H9 (cell line): ENCODE measurements at regions not wholly inside any gene's neighbourhood (a gene's known extent, or its start where the extent isn't known, plus 50 kb on each side); places are given as distances from the start of the nearest gene placed in this dataset.

Source experiments
- DNase-seq: peaks from one replicate; pipeline ENCODE4 v3.0.0-alpha.2; 2017
- H2AFZ ChIP-seq: one replicate; pipeline ENCODE4 v1.6.1; 2013; ENCODE audit warnings: mild to moderate bottlenecking, low read length, control low read depth, moderate library complexity
- H2AK5ac ChIP-seq: 2 replicates; pipeline ENCODE4 v1.6.1; 2013; ENCODE audit warnings: low read length, control low read depth, mixed read lengths; ENCODE audit not compliant: insufficient read length
- H2BK120ac ChIP-seq: one replicate; pipeline ENCODE4 v1.6.1; 2013; ENCODE audit warnings: low read depth, mild to moderate bottlenecking, low read length, control low read depth, inconsistent platforms; ENCODE audit not compliant: poor library complexity, severe bottlenecking
- H2BK12ac ChIP-seq: 2 replicates; pipeline ENCODE4 v1.6.1; 2013; ENCODE audit warnings: low read length, control low read depth, mixed read lengths, low read depth; ENCODE audit not compliant: insufficient read length
- H2BK15ac ChIP-seq: 2 replicates; pipeline ENCODE4 v1.6.1; 2013; ENCODE audit warnings: low read depth, low read length, control low read depth
- H2BK20ac ChIP-seq: one replicate; pipeline ENCODE4 v1.6.1; 2013; ENCODE audit warnings: low read depth, mild to moderate bottlenecking, low read length, control low read depth, inconsistent platforms; ENCODE audit not compliant: poor library complexity, severe bottlenecking
- H2BK5ac ChIP-seq: 2 replicates; pipeline ENCODE4 v1.6.1; 2013; ENCODE audit warnings: low read length, control low read depth, mixed read lengths; ENCODE audit not compliant: insufficient read length
- H3K14ac ChIP-seq: 2 replicates; pipeline ENCODE4 v1.6.1; 2013; ENCODE audit warnings: low read length, control low read depth; ENCODE audit not compliant: insufficient read depth
- H3K18ac ChIP-seq: 2 replicates; pipeline ENCODE4 v1.6.1; 2013; ENCODE audit warnings: low read depth, mild to moderate bottlenecking, mixed read lengths, low read length, control low read depth; ENCODE audit not compliant: insufficient read length
- H3K23ac ChIP-seq: 2 replicates; pipeline ENCODE4 v1.6.1; 2013; ENCODE audit warnings: low read length, control low read depth, mixed read lengths, low read depth; ENCODE audit not compliant: insufficient read length
- H3K23me2 ChIP-seq: 2 replicates; pipeline ENCODE4 v1.6.1; 2013; ENCODE audit warnings: low read depth, mild to moderate bottlenecking, mixed read lengths, low read length, control low read depth; ENCODE audit not compliant: insufficient read length, poor library complexity, severe bottlenecking
- H3K27ac ChIP-seq: 2 replicates; pipeline ENCODE4 v1.5.1; 2013; ENCODE audit warnings: low read length, control low read depth, mixed read lengths, low read depth; ENCODE audit not compliant: insufficient read length
- H3K27me3 ChIP-seq: 2 replicates; pipeline ENCODE4 v1.6.1; 2013; ENCODE audit warnings: low read length, control low read depth, inconsistent platforms; ENCODE audit not compliant: insufficient read depth
- H3K4ac ChIP-seq: 2 replicates; pipeline ENCODE4 v1.6.1; 2013; ENCODE audit warnings: low read depth, mild to moderate bottlenecking, control low read depth, inconsistent platforms, low read length, moderate library complexity
- H3K4me1 ChIP-seq: 2 replicates; pipeline ENCODE4 v1.6.1; 2013; ENCODE audit warnings: low read length, control low read depth, inconsistent platforms; ENCODE audit not compliant: insufficient read depth
- H3K4me2 ChIP-seq: 2 replicates; pipeline ENCODE4 v1.6.1; 2013; ENCODE audit warnings: low read length, control low read depth, mixed read lengths; ENCODE audit not compliant: insufficient read length, insufficient read depth
- H3K56ac ChIP-seq: 2 replicates; pipeline ENCODE4 v1.6.1; 2013; ENCODE audit warnings: low read depth, mild to moderate bottlenecking, mixed read lengths, low read length, control low read depth; ENCODE audit not compliant: insufficient read length
- H3K79me1 ChIP-seq: 2 replicates; pipeline ENCODE4 v1.6.1; 2013; ENCODE audit warnings: low read depth, mild to moderate bottlenecking, moderate library complexity, low read length, control low read depth, inconsistent platforms; ENCODE audit not compliant: insufficient read depth, poor library complexity, severe bottlenecking
- H3K79me2 ChIP-seq: 2 replicates; pipeline ENCODE4 v1.6.1; 2013; ENCODE audit warnings: low read length, control low read depth, inconsistent platforms; ENCODE audit not compliant: insufficient read depth
- H3K9ac ChIP-seq: 2 replicates; pipeline ENCODE4 v1.6.1; 2013; ENCODE audit warnings: low read length, control low read depth, mixed read lengths; ENCODE audit not compliant: insufficient read length; ENCODE audit errors: extremely low read depth
- H3K9me3 ChIP-seq: one replicate; pipeline ENCODE4 v1.6.1; 2013; ENCODE audit warnings: low read depth, low read length, inconsistent platforms; ENCODE audit not compliant: control insufficient read depth
- H3T11ph ChIP-seq: one replicate; pipeline ENCODE4 v1.6.1; 2013; ENCODE audit warnings: mild to moderate bottlenecking, low read length, control low read depth, inconsistent platforms
- H4K20me1 ChIP-seq: one replicate; pipeline ENCODE4 v1.6.1; 2013; ENCODE audit not compliant: control insufficient read depth, insufficient read length, insufficient read depth
- H4K5ac ChIP-seq: 2 replicates; pipeline ENCODE4 v1.6.1; 2013; ENCODE audit warnings: low read depth, mild to moderate bottlenecking, mixed read lengths, low read length, control low read depth; ENCODE audit not compliant: insufficient read length
- H4K8ac ChIP-seq: replicated peaks from 2 replicates; pipeline ENCODE4 v1.6.1; 2013; ENCODE audit warnings: low read length, control low read depth, mixed read lengths, low read depth; ENCODE audit not compliant: insufficient read length
- H4K91ac ChIP-seq: 2 replicates; pipeline ENCODE4 v1.6.1; 2013; ENCODE audit warnings: low read depth, mild to moderate bottlenecking, moderate library complexity, mixed read lengths, low read length, control low read depth; ENCODE audit not compliant: insufficient read length
- H3K27ac Mint-ChIP-seq, 3 experiments: 2 replicates in 2 of 3; 3 replicates in 1 of 3; pipeline ENCODE4 v1.8.0; 2020 to 2021; ENCODE audit warnings: mixed read lengths in 3 of 3, mild to moderate bottlenecking in 1 of 3, moderate library complexity in 1 of 3
- H3K27me3 Mint-ChIP-seq: 2 replicates; pipeline ENCODE4 v1.8.0; 2021; ENCODE audit warnings: low read depth, mild to moderate bottlenecking, moderate library complexity, mixed read lengths
- H3K36me3 Mint-ChIP-seq, 3 experiments: 2 replicates in 2 of 3; 3 replicates in 1 of 3; pipeline ENCODE4 v1.8.0; 2020 to 2021; ENCODE audit warnings: low read depth in 3 of 3, mixed read lengths in 3 of 3; ENCODE audit not compliant: insufficient read depth in 1 of 3
- H3K4me1 Mint-ChIP-seq, 2 experiments: 2 replicates each; pipeline ENCODE4 v1.8.0; 2020; ENCODE audit warnings: mixed read lengths in 2 of 2
- H3K4me3 Mint-ChIP-seq, 2 experiments: 2 replicates in 1 of 2; 3 replicates in 1 of 2; pipeline ENCODE4 v1.8.0; 2020 to 2021; ENCODE audit warnings: mild to moderate bottlenecking in 2 of 2, mixed read lengths in 2 of 2, moderate library complexity in 1 of 2
- H3K9me3 Mint-ChIP-seq, 2 experiments: 2 replicates in 1 of 2; 3 replicates in 1 of 2; pipeline ENCODE4 v1.8.0; 2020; ENCODE audit warnings: mild to moderate bottlenecking in 2 of 2, mixed read lengths in 2 of 2, moderate library complexity in 1 of 2
- WGBS: extraction: QIAGEN DNeasy Blood & Tissue Kit; methylation state at CpG from one replicate; pipeline ENCODE4 v1.1.7; 2013; ENCODE audit warnings: missing lambda C conversion rate, low lambda C conversion rate, mixed read lengths; ENCODE audit not compliant: insufficient read length; ENCODE audit errors: extremely low coverage; 5-methylcytosine and 5-hydroxymethylcytosine counted together
- TF ChIP-seq, protein P1 (sequence below): fragments of 200-600 bp; sonication (generic); conservative IDR thresholded peaks from 3 replicates; pipeline ENCODE4 v1.8.0; 2021; ENCODE audit warnings: antibody characterized with exemption, mild to moderate bottlenecking

DNA sequence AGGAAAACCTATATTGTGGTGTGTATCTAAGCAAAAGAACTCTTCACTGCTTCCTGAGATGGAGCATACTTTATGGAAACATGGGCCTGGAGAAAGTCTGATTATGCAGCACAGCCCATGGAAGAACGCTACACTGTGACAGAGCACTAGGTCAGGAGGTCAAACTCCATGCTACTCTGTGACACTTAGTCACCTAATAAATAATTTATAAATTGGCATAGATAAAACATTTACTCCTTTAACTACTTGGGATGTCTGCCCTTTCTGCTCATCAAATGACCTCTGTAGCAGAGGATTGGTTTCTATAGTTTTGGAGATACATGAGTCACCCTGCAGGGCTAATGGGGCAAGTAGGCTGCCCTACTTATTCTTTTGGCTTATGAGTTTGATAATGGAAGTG, 134.7 kb upstream of the BANK1 start:
- Mint-ChIP-seq H3K27me3 (no peaks in the 10 kb centered on the region), H3K4me1 (no peaks in the 10 kb centered on the region), H3K9me3 (no peaks in the 10 kb centered on the region), H3K36me3 (no peaks in the 10 kb centered on the region), H3K27ac (no peak overlapping the region), H3K4me3 (no peak overlapping the region)
- Histone ChIP-seq H3K9me3 (no peaks in the 10 kb centered on the region), H2AFZ (no peak overlapping the region), H2BK120ac (no peak overlapping the region), H2BK12ac (no peak overlapping the region), H3K27ac (no peak overlapping the region), H3K56ac (no peak overlapping the region), H3K18ac (no peak overlapping the region), H2BK15ac (no peak overlapping the region), H4K5ac (no peak overlapping the region), H3K27me3 (no peaks in the 10 kb centered on the region), H3K14ac (no peak overlapping the region), H4K91ac (no peak overlapping the region), H3T11ph (no peak overlapping the region), H4K20me1 (no peaks in the 10 kb centered on the region), H3K23me2 (no peaks in the 10 kb centered on the region), H3K79me1 (no peaks in the 10 kb centered on the region), H4K8ac (no peak overlapping the region), H3K4ac (no peak overlapping the region), H3K23ac (no peak overlapping the region), H3K9ac (no peak overlapping the region), H3K79me2 (no peaks in the 10 kb centered on the region), H3K4me1 (no peaks in the 10 kb centered on the region), H2BK20ac (no peak overlapping the region), H3K4me2 (no peak overlapping the region), H2AK5ac (no peak overlapping the region), H2BK5ac (no peak overlapping the region)
- DNase-seq, result no peak
- no CpG with 5 or more reads among the region's 1 CpG for WGBS
- TF ChIP-seq, protein P1, sequence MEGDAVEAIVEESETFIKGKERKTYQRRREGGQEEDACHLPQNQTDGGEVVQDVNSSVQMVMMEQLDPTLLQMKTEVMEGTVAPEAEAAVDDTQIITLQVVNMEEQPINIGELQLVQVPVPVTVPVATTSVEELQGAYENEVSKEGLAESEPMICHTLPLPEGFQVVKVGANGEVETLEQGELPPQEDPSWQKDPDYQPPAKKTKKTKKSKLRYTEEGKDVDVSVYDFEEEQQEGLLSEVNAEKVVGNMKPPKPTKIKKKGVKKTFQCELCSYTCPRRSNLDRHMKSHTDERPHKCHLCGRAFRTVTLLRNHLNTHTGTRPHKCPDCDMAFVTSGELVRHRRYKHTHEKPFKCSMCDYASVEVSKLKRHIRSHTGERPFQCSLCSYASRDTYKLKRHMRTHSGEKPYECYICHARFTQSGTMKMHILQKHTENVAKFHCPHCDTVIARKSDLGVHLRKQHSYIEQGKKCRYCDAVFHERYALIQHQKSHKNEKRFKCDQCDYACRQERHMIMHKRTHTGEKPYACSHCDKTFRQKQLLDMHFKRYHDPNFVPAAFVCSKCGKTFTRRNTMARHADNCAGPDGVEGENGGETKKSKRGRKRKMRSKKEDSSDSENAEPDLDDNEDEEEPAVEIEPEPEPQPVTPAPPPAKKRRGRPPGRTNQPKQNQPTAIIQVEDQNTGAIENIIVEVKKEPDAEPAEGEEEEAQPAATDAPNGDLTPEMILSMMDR, result no peak
